ENCODE measurements at regions not wholly inside any gene's neighbourhood (a gene's known extent, or its start where the extent isn't known, plus 50 kb on each side); places are given as distances from the start of the nearest gene placed in this dataset.
"Not testable (repeated sequence)": the region's sequence is repeated elsewhere in the genome, so short reads cannot be mapped to it uniquely, and the experiment has no call there.

GRCh38 chr9:88259001-88259400, 120.7 kb upstream of the SPATA31C2 start:
- 65 to 91% (median 83%) methylated on average over 3 of the region's 3 CpGs for WGBS, 4 donors
- no peak for TF ChIP-seq POLR2A (IDR thresholded peaks at IDR 0.05)
- no peak for TF ChIP-seq CTCF (IDR thresholded peaks at IDR 0.05)
- Histone ChIP-seq H3K27me3 (no peaks in the 10 kb centered on the region), H3K4me1 (peaks cover 0 to 17% (median 14%) of the 10 kb centered on the region in 12 donors), H3K9me3 (no peaks in the 10 kb centered on the region), H3K36me3 (no peaks in the 10 kb centered on the region), H3K4me3 (no peak overlapping the region), H3K27ac (peak overlapping the region in 1 of 12 donors; percentile 48)
- intact Hi-C loops (cut with DNase I), result no loop called here
- DNase-seq, result no peak
- ATAC-seq, result no peak

GRCh38 chr9:88258601-88259000, 120.3 kb upstream of the SPATA31C2 start:
- Histone ChIP-seq H3K36me3 (no peaks in the 10 kb centered on the region), H3K4me3 (no peak overlapping the region), H3K4me1 (peaks cover 0 to 17% (median 14%) of the 10 kb centered on the region in 12 donors), H3K9me3 (no peaks in the 10 kb centered on the region), H3K27me3 (no peaks in the 10 kb centered on the region), H3K27ac (peak overlapping the region in 5 of 12 donors; percentile 2 to 48 (median 31))
- DNase-seq (peak; percentile 52 to 86 (median 69)), ATAC-seq (peak; percentile 91 to 97 (median 94))
- TF ChIP-seq POLR2A (IDR thresholded peaks at IDR 0.05) (no peak), CTCF (IDR thresholded peaks at IDR 0.05) (no peak)
- intact Hi-C loops (cut with DNase I), result no loop called here
- 5 to 21% (median 9%) methylated on average over 12 of the region's 12 CpGs for WGBS, 4 donors

GRCh38 chr9:88258024-88258423, 119.7 kb upstream of the SPATA31C2 start:
- Histone ChIP-seq H3K9me3 (peaks cover 0 to 1% (median 0%) of the 10 kb centered on the region in 12 donors), H3K27ac (peak overlapping the region in 6 of 12 donors; percentile 2 to 48 (median 30)), H3K36me3 (no peaks in the 10 kb centered on the region), H3K27me3 (no peaks in the 10 kb centered on the region), H3K4me3 (no peak overlapping the region), H3K4me1 (peaks cover 0 to 17% (median 14%) of the 10 kb centered on the region in 12 donors)
- WGBS, 4 donors, result 9 to 27% (median 15%) methylated on average over 2 of the region's 2 CpGs
- TF ChIP-seq CTCF (IDR thresholded peaks at IDR 0.05) (no peak), POLR2A (IDR thresholded peaks at IDR 0.05) (no peak)
- intact Hi-C loops (cut with DNase I), result no loop called here
- peak in 4 of 5 donors; percentile 42 to 53 (median 48) for DNase-seq
- peak; percentile 53 to 81 (median 72) for ATAC-seq

- Histone ChIP-seq H3K9me3 (peaks cover 0 to 19% (median 9%) of the 10 kb centered on the region in 12 donors), H3K4me3 (no peak overlapping the region), H3K27ac (no peak overlapping the region), H3K36me3 (no peaks in the 10 kb centered on the region), H3K27me3 (no peaks in the 10 kb centered on the region), H3K4me1 (peaks cover 0 to 17% (median 14%) of the 10 kb centered on the region in 12 donors)
- WGBS, 4 donors, result 81 to 89% (median 86%) methylated on average over 7 of the region's 7 CpGs
- DNase-seq (no peak), ATAC-seq (no peak)
- TF ChIP-seq CTCF (IDR thresholded peaks at IDR 0.05) (no peak), POLR2A (IDR thresholded peaks at IDR 0.05) (no peak)
- intact Hi-C loops (cut with DNase I), result no loop called here
Measured at GRCh38 chr9:88256216-88256615, 117.9 kb upstream of the SPATA31C2 start.

- H3K27me3 ChIP-seq; intact Hi-C loops (cut with DNase I); H3K4me3 ChIP-seq; H3K27ac ChIP-seq; H3K36me3 ChIP-seq; DNase-seq; ATAC-seq: not testable (repeated sequence)
- peaks cover 0 to 21% (median 10%) of the 10 kb centered on the region in 12 donors for H3K9me3 ChIP-seq
- WGBS, 4 donors, result 39 to 42% (median 40%) methylated on average over 4 of the region's 4 CpGs
- H3K4me1 ChIP-seq, result peaks cover 0 to 17% (median 14%) of the 10 kb centered on the region in 12 donors
Measured at GRCh38 chr9:88255806-88256205, 117.5 kb upstream of the SPATA31C2 start.
